Peyer's patch (tissue), 4 donors: ENCODE measurements at regions not wholly inside any gene's neighbourhood (a gene's known extent, or its start where the extent isn't known, plus 50 kb on each side); places are given as distances from the start of the nearest gene placed in this dataset.
"Not testable (repeated sequence)": the region's sequence is repeated elsewhere in the genome, so short reads cannot be mapped to it uniquely, and the experiment has no call there.

Source experiments
- DNase-seq, 3 donors: peaks; one replicate each; pipeline ENCODE4 v3.0.0-alpha.2; 2017 to 2019
- H3K27ac ChIP-seq, 4 donors: fragments of 200-600 bp; sonication (generic); one replicate each; pipeline ENCODE4 v1.5.1; 2016 to 2019
- H3K27me3 ChIP-seq, 2 donors: fragments of 200-600 bp; sonication (generic); one replicate each; pipeline ENCODE4 v1.5.1; 2019
- H3K36me3 ChIP-seq, 3 donors: fragments of 200-600 bp; sonication (generic); one replicate each; pipeline ENCODE4 v1.5.1; 2016 to 2019
- H3K4me1 ChIP-seq, 4 donors: fragments of 200-600 bp; sonication (generic); one replicate each; pipeline ENCODE4 v1.5.1; 2016 to 2019
- H3K4me3 ChIP-seq, 4 donors: fragments of 200-600 bp; sonication (generic); 1 replicate in 3 of 4; 2 replicates in 1 of 4; pipeline ENCODE4 v1.5.1; 2016 to 2019; ENCODE audit warnings: mild to moderate bottlenecking in 1 of 4
- H3K9me3 ChIP-seq, 4 donors: fragments of 200-600 bp; sonication (generic); one replicate each; pipeline ENCODE4 v1.5.1; 2016 to 2019; ENCODE audit warnings: mild to moderate bottlenecking in 1 of 4
- POLR2A ChIP-seq, 2 donors: fragments of 450-650 bp; IDR thresholded peaks; one replicate each; pipeline ENCODE4 v1.5.1; 2017; ENCODE audit warnings: antibody characterized with exemption in 2 of 2, mild to moderate bottlenecking in 2 of 2, moderate library complexity in 2 of 2
- TF ChIP-seq, protein P1 (sequence below), 6 experiments: fragments of 450-650 bp in 4 of 6; fragments of 200-600 bp in 2 of 6; sonication (generic) in 1 of 6; IDR thresholded peaks; one replicate each; pipeline ENCODE4 v1.5.1; 2017 to 2019; ENCODE audit warnings: antibody characterized with exemption in 6 of 6, mild to moderate bottlenecking in 3 of 6, moderate library complexity in 1 of 6

- H3K4me1 ChIP-seq, H3K27me3 ChIP-seq, DNase-seq, H3K9me3 ChIP-seq, H3K27ac ChIP-seq, H3K36me3 ChIP-seq, H3K4me3 ChIP-seq: not testable (repeated sequence)
Measured at GRCh38 chr15:24316326-24316725, 359.2 kb upstream of the NPAP1 start.

DNA sequence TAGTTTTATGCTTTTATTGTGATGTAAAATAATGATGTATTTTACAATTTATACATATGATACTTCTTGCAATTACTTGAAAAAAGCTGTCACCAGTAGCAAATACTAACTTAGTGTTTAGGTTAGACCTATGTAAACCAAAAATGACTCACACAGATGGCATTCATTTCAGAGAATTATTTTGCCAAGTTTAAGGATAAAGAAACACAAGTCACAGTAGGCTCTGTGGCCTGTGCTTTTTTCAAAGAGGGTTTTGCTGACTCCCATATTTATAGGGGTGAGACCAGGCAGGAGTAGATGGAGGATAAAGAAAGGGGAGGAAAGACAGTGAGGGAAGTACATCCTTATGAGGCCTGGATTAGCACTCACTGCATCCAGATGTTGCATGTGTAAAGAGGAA is 356.6 kb upstream of the NPAP1 start:
- Histone ChIP-seq H3K27me3 (no peaks in the 10 kb centered on the region), H3K27ac (no peak overlapping the region), H3K4me3 (no peak overlapping the region), H3K4me1 (no peaks in the 10 kb centered on the region), H3K36me3 (no peaks in the 10 kb centered on the region), H3K9me3 (no peaks in the 10 kb centered on the region)
- TF ChIP-seq POLR2A (IDR thresholded peaks at IDR 0.05), result no peak
- TF ChIP-seq, protein P1, sequence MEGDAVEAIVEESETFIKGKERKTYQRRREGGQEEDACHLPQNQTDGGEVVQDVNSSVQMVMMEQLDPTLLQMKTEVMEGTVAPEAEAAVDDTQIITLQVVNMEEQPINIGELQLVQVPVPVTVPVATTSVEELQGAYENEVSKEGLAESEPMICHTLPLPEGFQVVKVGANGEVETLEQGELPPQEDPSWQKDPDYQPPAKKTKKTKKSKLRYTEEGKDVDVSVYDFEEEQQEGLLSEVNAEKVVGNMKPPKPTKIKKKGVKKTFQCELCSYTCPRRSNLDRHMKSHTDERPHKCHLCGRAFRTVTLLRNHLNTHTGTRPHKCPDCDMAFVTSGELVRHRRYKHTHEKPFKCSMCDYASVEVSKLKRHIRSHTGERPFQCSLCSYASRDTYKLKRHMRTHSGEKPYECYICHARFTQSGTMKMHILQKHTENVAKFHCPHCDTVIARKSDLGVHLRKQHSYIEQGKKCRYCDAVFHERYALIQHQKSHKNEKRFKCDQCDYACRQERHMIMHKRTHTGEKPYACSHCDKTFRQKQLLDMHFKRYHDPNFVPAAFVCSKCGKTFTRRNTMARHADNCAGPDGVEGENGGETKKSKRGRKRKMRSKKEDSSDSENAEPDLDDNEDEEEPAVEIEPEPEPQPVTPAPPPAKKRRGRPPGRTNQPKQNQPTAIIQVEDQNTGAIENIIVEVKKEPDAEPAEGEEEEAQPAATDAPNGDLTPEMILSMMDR (IDR thresholded peaks at IDR 0.05), result no peak
- DNase-seq, result no peak

- H3K4me3 ChIP-seq, H3K36me3 ChIP-seq, DNase-seq, H3K27me3 ChIP-seq, H3K27ac ChIP-seq, H3K9me3 ChIP-seq, H3K4me1 ChIP-seq: not testable (repeated sequence)
Measured at GRCh38 chr15:24324096-24324495, 351.5 kb upstream of the NPAP1 start.

DNA sequence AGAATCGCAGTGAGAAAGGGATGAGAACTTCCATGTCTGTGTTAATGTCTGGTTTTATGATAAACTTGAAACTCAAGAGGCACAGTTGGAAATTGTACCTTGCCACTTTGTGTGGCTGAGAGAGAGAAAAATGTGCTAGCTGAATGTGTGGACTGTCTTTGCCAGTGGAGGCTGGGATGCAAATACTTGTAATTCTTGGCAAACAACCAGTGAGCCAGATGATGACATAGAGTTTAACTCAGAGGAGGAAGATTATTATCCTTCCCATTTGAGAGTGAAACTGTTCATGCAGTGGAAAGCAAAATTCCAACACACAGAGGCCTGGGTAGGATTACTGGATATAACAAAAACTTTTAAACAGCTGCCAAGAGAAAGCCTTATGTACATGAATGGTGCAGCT is 349.1 kb upstream of the NPAP1 start:
- not testable (repeated sequence) for H3K9me3 ChIP-seq, H3K27ac ChIP-seq, H3K27me3 ChIP-seq, H3K4me3 ChIP-seq, DNase-seq, H3K36me3 ChIP-seq, H3K4me1 ChIP-seq

GRCh38 chr15:24331964-24332363 is 343.6 kb upstream of the NPAP1 start:
- not testable (repeated sequence) for H3K4me1 ChIP-seq, H3K9me3 ChIP-seq, DNase-seq, H3K36me3 ChIP-seq, H3K27ac ChIP-seq, H3K27me3 ChIP-seq, H3K4me3 ChIP-seq

GRCh38 chr15:24341876-24342275 is 333.7 kb upstream of the NPAP1 start:
- not testable (repeated sequence) for H3K9me3 ChIP-seq, H3K4me1 ChIP-seq, H3K4me3 ChIP-seq, H3K27ac ChIP-seq, DNase-seq, H3K36me3 ChIP-seq, H3K27me3 ChIP-seq

- H3K9me3 ChIP-seq, H3K4me1 ChIP-seq, H3K36me3 ChIP-seq, H3K4me3 ChIP-seq, H3K27ac ChIP-seq, H3K27me3 ChIP-seq, DNase-seq: not testable (repeated sequence)
Measured at GRCh38 chr15:24352777-24353176, 322.8 kb upstream of the NPAP1 start.

- not testable (repeated sequence) for H3K27ac ChIP-seq, H3K36me3 ChIP-seq, H3K9me3 ChIP-seq, H3K27me3 ChIP-seq, DNase-seq, H3K4me1 ChIP-seq, H3K4me3 ChIP-seq
Measured at GRCh38 chr15:24381103-24381502, 294.5 kb upstream of the NPAP1 start.

DNA sequence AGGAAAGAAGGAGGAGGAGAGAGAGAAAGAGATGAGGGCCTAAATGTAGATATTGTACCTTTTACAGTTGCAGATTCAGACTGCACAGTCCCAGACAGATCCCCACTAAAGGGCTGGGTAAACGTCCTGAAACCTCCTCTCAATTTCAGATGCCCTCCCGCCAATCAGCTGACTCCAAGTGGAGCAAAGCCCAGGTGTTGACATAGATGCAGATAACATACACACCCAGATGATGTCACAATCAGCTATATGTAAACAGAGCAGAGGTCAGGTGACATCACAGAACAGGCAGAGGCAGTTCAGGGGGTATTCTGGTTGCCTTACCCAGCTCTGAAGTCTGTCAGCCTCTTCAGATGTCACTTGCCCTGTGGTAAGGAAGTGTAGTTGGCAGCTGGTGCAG is 290.3 kb upstream of the NPAP1 start:
- H3K36me3 ChIP-seq, H3K27me3 ChIP-seq, H3K27ac ChIP-seq, DNase-seq, H3K4me3 ChIP-seq, H3K9me3 ChIP-seq, H3K4me1 ChIP-seq: not testable (repeated sequence)

- Histone ChIP-seq H3K27ac (no peak overlapping the region), H3K27me3 (no peaks in the 10 kb centered on the region), H3K9me3 (no peaks in the 10 kb centered on the region), H3K36me3 (no peaks in the 10 kb centered on the region), H3K4me1 (no peaks in the 10 kb centered on the region), H3K4me3 (no peak overlapping the region)
- TF ChIP-seq POLR2A (IDR thresholded peaks at IDR 0.05), result no peak
- TF ChIP-seq, protein P1 (IDR thresholded peaks at IDR 0.05), result no peak
- DNase-seq, result no peak
Measured at GRCh38 chr15:24394303-24394702, 281.3 kb upstream of the NPAP1 start.

- not testable (repeated sequence) for H3K27ac ChIP-seq, H3K9me3 ChIP-seq, H3K4me1 ChIP-seq, H3K4me3 ChIP-seq, H3K36me3 ChIP-seq, DNase-seq, H3K27me3 ChIP-seq
Measured at GRCh38 chr15:24412649-24413048, 262.9 kb upstream of the NPAP1 start.

DNA sequence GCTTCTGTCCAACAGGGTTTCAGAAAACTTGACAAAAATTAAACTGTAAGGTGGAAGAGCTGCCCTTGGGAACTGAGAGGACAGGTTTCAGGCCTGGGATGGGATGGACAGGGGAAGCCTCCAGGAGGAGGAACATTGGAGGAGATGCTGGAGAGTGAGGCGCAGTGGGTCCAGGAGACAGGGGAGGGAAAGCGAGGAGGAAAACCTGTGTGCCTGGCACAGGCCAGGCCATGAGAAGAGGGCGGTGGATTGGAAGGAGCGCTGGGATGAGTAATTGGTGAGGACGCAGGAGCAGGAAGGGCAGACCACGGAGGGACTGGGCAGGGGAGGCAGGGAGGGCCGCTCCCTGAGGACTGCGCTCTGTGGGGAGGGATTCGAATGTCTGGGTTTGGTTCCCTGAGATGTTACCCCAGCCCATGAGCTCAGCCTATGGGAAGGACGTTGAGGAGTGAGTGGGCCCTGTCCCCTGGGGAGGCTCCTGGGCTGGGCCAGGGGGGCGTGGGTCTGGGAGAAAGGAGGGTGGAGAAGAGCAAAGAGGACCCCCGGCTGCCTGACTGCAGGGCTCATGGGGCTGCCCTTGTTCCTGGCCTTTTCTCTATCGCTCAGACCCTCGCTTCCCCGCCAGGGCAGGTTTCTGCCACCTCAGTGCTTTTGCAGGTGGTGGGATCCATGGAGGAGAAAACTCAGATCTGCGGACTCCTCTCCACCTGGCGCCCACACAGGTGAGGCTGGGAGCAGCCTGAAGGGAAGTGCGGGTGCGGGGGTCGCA is 249.1 kb upstream of the NPAP1 start:
- H3K36me3 ChIP-seq, H3K27me3 ChIP-seq, H3K27ac ChIP-seq, DNase-seq, H3K4me1 ChIP-seq, H3K4me3 ChIP-seq, H3K9me3 ChIP-seq: not testable (repeated sequence)

- DNase-seq, H3K27ac ChIP-seq, H3K27me3 ChIP-seq, H3K4me1 ChIP-seq, H3K4me3 ChIP-seq, H3K36me3 ChIP-seq, H3K9me3 ChIP-seq: not testable (repeated sequence)
Measured at GRCh38 chr15:24427055-24427400, 248.5 kb upstream of the NPAP1 start.
